ENCODE measurements at regions not wholly inside any gene's neighbourhood (a gene's known extent, or its start where the extent isn't known, plus 50 kb on each side); places are given as distances from the start of the nearest gene placed in this dataset.

DNA sequence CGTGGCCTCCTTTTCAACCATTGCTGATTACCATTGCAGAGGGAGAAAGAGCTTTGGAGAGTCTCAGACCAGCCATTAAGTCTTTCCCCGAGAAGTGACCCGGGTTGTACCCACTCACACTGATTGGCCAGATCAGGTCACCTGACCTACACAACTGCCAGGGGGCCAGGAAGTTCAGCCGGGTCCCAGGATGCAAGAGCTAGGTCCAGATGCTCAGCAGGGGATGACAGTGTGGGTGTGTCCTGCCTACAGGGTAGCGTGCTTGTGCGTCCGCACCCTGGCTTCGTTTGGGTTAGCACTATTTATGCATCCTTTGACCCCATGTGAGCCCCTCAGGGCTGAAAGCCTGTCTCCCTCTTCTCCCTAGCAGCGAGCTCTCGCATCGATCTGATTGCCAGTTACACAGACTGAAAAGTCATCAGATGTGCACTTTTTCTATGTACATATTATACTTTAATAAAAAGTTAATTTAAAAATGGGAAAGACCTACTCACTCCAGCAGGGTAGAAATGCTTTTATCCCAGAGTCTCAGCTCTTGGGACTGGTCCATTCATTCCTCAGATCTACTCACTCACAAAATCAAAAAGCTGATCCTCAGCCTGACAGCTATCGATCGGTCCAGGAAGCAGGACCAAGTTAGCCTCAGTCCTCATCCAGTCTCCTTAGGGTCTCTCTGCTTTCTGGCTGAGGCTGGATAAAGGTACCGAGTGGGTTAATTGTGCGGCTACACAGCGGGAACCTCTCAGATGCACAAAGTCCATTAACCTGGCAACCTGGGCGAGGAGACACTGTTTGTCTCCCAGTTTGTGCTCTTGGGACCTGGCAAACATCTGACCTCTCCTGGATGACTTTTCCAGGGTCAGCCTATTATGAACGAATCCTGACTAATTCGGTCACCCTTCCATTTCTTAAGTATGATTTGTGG is 68.0 kb downstream of the SERPINA3 start:
- TF ChIP-seq EZH2phosphoT487 (IDR thresholded peaks at IDR 0.05; ENCODE audit: borderline replicate concordance, low read length), result no peak
- no peak for TF ChIP-seq CTCF (IDR thresholded peaks at IDR 0.05; ENCODE audit: low read depth, low read length, poor library complexity, severe bottlenecking)
- Histone ChIP-seq H3K79me2 (ENCODE audit: control insufficient read depth, low read length) (no peaks in the 10 kb centered on the region), H3K4me3 (ENCODE audit: low read length) (no peak overlapping the region), H4K20me1 (ENCODE audit: control insufficient read depth, insufficient read depth, low read depth, low read length) (no peaks in the 10 kb centered on the region), H3K4me1 (ENCODE audit: control insufficient read depth, low read length) (no peaks in the 10 kb centered on the region), H3K9me2 (replicated peaks; ENCODE audit: control insufficient read depth, low read length) (no peaks in the 10 kb centered on the region), H3K27me3 (ENCODE audit: control insufficient read depth, low read length) (no peaks in the 10 kb centered on the region), H3K4me2 (ENCODE audit: low read length) (no peak overlapping the region), H3K9me3 (ENCODE audit: control insufficient read depth, insufficient read depth, low read length) (no peaks in the 10 kb centered on the region), H3F3A (ENCODE audit: control insufficient read depth, insufficient read depth) (no peaks in the 10 kb centered on the region), H3K36me3 (ENCODE audit: control insufficient read depth, low read length) (no peaks in the 10 kb centered on the region), H3K27ac (ENCODE audit: low read depth, low read length) (no peak overlapping the region)

DNA sequence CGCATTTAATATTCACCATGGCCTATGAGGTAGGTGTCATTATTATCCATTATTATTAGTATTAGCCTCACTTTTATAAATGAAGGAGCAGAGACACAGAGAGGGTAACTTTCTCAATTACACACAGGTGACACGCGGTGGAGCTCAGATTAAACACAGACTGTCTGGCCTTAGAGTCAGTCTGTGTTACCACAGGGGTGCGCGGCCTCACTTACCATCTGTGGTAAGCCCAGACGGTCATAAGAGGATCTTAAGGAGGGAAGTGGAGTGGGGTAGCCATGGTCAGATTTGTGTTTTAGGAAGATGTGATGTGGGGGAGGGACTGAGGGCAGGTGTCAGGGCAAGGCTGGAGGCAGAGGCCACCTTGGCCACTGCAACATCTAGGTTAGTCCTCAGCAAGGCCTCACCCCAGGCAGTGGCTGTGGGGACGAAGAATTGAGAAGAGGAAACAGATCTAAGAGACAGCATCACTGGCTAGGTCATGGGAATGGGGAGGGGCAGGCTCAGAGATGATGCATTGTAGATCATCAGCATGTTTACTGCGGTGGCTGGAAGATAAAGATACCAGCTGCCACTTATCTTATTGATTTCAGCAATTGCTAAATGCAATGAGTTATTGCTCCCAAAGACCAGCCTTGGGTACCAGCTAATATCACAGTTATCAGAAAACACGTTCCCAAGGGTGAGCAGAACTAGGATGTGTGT is 67.1 kb downstream of the SERPINA3 start:
- TF ChIP-seq CTCF (IDR thresholded peaks at IDR 0.05; ENCODE audit: low read depth, low read length, poor library complexity, severe bottlenecking), result no peak
- TF ChIP-seq EZH2phosphoT487 (IDR thresholded peaks at IDR 0.05; ENCODE audit: borderline replicate concordance, low read length), result no peak

DNA sequence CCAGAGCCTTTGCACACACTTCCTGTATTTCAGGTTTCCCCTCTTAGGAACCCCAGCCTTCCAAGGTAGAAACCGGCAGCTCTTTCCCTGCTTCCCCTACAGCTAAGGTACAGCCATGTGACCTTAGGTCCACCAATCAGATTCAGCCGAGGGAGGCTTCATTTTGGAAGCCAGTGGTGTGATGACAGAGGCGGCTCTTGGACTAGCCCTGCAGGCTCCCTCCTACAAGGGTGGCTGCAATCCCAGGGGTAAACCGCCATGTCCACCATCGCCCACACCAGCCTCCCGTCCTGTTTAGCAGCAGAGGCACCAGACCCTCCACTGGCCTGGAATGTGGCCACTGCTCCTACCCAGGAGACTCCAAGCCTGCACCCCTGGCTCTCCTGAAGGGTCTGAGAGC is 65.6 kb downstream of the SERPINA3 start:
- H3K9me3 ChIP-seq (ENCODE audit: control insufficient read depth, insufficient read depth, low read length), result no peaks in the 10 kb centered on the region
- no peaks in the 10 kb centered on the region for H3K9me2 ChIP-seq (replicated peaks; ENCODE audit: control insufficient read depth, low read length)
- no peak overlapping the region for H3K27ac ChIP-seq (ENCODE audit: low read depth, low read length)
- H3K27me3 ChIP-seq (ENCODE audit: control insufficient read depth, low read length), result no peaks in the 10 kb centered on the region
- H3K4me1 ChIP-seq (ENCODE audit: control insufficient read depth, low read length), result no peaks in the 10 kb centered on the region
- H4K20me1 ChIP-seq (ENCODE audit: control insufficient read depth, insufficient read depth, low read depth, low read length), result no peaks in the 10 kb centered on the region
- no peak overlapping the region for H3K4me3 ChIP-seq (ENCODE audit: low read length)
- H3K36me3 ChIP-seq (ENCODE audit: control insufficient read depth, low read length), result no peaks in the 10 kb centered on the region
- no peaks in the 10 kb centered on the region for H3K79me2 ChIP-seq (ENCODE audit: control insufficient read depth, low read length)
- no peaks in the 10 kb centered on the region for H3F3A ChIP-seq (ENCODE audit: control insufficient read depth, insufficient read depth)
- TF ChIP-seq EZH2phosphoT487 (IDR thresholded peaks at IDR 0.05; ENCODE audit: borderline replicate concordance, low read length) (no peak), CTCF (IDR thresholded peaks at IDR 0.05; ENCODE audit: low read depth, low read length, poor library complexity, severe bottlenecking) (no peak)
- H3K4me2 ChIP-seq (ENCODE audit: low read length), result no peak overlapping the region

More for the DNA sequence above, 67.1 kb downstream of the SERPINA3 start:
- no peaks in the 10 kb centered on the region for H4K20me1 ChIP-seq (ENCODE audit: control insufficient read depth, insufficient read depth, low read depth, low read length)
- H3K4me1 ChIP-seq (ENCODE audit: control insufficient read depth, low read length), result no peaks in the 10 kb centered on the region
- H3K27me3 ChIP-seq (ENCODE audit: control insufficient read depth, low read length), result no peaks in the 10 kb centered on the region
- no peaks in the 10 kb centered on the region for H3F3A ChIP-seq (ENCODE audit: control insufficient read depth, insufficient read depth)
- H3K27ac ChIP-seq (ENCODE audit: low read depth, low read length), result no peak overlapping the region
- H3K9me2 ChIP-seq (replicated peaks; ENCODE audit: control insufficient read depth, low read length), result no peaks in the 10 kb centered on the region
- H3K4me3 ChIP-seq (ENCODE audit: low read length), result no peak overlapping the region
- H3K36me3 ChIP-seq (ENCODE audit: control insufficient read depth, low read length), result no peaks in the 10 kb centered on the region
- H3K4me2 ChIP-seq (ENCODE audit: low read length), result no peak overlapping the region
- H3K79me2 ChIP-seq (ENCODE audit: control insufficient read depth, low read length), result no peaks in the 10 kb centered on the region
- H3K9me3 ChIP-seq (ENCODE audit: control insufficient read depth, insufficient read depth, low read length), result no peaks in the 10 kb centered on the region
